HT-29 (cell line): ENCODE measurements at regions not wholly inside any gene's neighbourhood (a gene's known extent, or its start where the extent isn't known, plus 50 kb on each side); places are given as distances from the start of the nearest gene placed in this dataset.
A peak's percentile ranks its signal among the peaks of the same experiment; 100 is the strongest.

Source experiments
- DNase-seq: peaks from one replicate; pipeline ENCODE4 v3.0.0-alpha.2; 2015; ENCODE audit warnings: low spot score

DNA sequence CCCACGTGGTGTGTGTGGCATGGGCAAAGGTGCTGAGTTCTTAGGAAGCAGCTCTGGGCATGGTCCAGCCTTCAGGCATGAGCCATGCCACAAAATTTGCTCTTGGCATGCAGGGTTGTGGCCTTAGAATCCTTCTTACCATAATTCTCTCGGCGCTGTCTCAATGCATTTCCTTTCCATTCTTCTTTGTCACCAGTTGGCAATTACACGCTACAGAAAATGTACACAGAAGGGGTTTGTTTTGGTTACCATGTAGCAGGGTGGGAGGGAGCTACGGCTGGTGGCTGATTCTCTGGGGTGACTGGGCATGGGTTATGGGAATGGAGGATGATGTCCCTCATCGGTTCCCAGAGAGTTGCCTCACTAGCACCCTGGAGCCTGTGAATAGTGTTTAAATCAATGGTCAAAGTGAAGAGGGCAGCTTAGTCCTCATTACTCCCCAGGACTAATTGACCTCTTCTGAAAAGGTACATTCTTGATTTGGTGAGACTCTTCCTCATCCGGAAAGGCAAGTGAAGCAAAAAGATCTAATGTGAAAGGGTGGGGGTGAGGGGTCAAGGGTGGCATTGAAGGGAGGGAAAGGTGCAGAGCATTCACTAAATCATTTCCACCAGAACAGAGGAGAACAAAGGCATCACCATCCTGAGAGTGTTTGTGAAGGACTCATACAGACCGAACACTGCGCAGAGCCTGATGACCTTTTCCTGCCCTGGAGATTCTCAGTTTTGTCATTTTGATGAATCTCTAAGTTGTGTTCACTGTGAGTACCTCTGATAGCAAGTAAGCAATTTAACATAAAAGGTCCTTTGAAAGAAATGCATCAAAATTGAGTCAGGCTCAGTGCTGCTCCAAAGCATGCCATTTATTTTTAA lies 199.8 kb upstream of the SFRP2 start:
- no peak for DNase-seq

DNA sequence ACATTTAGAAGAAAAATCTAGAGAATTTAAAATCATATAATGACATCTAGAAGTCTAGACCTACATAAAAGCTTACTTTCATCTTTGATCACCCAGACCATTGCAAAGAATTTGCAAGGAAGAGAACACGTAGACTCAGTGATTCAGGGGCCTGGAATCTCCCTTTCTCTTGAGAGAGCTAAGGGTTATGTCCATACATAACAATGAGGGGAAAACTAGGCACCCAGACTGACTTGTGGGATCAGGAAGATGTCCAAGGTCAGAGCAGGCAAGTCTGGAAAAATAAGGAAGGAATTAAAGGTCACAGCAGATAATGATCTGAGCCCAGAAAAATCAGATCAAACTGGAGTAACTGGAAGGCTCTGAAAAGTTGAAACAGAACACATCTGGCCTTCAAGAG lies 198.4 kb upstream of the SFRP2 start:
- no peak for DNase-seq

DNA sequence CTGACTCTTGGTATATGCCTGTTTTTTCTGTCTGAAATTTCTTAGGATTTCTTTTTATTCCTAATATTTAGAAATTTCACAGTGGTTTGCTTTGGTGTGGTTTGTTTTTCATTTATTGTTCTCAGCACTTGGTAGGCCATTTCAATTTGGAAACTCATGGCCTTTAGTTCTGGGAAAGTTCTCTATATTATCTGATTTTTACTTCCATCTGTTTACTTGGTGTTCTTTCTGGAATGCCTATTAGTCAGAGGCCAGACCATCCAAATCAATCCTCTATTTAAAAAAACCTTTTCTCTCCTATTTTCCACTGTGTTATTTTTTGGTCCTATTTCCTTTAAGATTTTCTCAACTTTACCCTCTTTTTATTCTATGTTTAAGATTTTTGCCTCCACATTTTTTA lies 188.1 kb upstream of the SFRP2 start:
- DNase-seq: no peak

DNA sequence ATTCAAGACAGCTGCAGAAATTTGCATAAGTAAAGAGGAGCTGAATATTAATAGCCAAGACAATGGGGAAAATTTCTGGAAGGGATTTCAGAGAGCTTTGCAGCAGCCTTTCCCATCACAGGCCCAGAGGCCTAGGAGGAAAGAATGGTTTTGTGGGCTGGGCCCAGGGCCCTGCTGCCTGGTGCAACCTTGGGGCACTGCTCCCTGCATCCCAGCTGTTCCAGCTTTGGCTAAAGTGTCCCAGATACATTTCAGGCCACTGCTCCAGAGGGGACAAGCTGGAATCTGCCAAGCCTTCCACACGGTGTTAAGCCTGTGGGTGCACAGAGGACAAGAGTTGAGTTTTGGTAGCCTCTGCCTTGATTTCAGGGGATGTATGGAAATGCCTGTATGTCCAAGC lies 185.6 kb upstream of the SFRP2 start:
- DNase-seq: no peak

DNA sequence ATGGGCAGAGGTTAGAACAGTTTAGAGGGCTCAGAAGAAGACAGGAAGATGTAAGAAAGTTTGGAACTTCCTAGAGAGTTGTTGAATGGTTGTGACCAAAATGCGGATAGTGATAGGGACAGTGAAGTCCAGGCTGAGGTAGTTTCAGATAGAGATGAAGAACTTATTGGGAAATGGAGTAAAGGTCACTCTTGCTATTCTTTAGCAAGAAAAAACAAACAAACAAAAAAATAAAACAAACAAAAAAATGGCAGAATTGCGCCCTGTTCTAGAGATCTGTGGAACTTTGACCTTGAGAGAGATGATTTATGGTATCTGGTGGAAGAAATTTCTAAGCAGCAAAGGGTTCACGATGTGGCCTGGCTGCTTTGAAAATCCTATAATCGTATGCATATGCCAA lies 185.1 kb upstream of the SFRP2 start:
- no peak for DNase-seq

DNA sequence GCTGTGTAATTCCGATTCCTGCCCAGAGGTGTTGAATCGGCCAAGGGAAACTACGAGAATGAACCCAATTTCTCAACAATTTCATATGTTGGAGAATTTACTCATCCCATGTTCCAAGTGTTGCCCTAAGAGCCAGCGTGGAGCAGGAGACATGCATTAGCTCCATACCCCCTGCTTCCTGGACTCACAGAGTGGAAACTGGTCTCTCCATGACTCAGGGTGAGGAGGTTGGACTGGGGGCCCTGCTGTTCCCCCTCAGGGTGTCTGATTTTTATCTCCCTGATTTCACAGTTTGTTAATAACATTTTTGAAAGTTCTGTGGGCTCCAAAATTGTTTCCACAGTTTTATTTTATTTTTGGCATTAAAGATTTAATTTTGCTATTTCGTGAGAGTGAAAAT lies 183.0 kb upstream of the SFRP2 start:
- no peak for DNase-seq

DNA sequence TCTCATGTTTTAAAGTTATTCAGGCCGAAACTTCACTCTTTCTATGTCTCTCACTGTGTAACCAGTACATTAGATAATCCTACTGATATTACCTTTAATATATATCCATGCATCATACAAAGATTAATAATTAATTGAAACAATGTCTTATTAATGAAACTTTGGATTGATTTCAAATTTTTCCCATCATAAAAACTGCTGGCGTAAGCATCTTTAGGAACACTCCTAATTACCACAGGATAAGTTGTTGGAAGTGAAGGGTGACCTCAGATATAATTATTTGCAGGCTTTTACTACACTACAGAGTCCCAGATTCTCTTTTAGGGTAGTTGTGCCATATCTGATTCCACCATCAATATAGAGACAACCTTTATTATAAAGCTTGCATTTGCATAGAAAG lies 181.3 kb upstream of the SFRP2 start:
- no peak for DNase-seq

DNA sequence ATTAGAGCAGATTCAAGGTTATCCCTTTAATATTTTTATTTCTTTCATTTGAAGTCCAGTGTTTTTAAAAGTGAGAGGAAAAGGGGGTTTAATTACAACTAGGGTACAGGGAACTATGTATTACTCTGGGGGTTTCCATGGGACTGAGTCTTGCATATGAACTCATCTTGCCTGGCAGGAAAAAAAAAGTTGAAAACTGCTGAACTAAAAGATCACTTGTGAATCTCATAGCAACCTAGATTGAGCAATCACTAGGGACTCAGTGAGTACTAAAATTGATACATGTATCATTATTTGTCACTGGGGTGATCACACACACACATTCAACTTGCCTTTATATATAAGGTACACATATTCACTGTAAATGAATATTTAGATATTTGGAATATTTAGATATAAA lies 180.7 kb upstream of the SFRP2 start:
- no peak for DNase-seq

DNA sequence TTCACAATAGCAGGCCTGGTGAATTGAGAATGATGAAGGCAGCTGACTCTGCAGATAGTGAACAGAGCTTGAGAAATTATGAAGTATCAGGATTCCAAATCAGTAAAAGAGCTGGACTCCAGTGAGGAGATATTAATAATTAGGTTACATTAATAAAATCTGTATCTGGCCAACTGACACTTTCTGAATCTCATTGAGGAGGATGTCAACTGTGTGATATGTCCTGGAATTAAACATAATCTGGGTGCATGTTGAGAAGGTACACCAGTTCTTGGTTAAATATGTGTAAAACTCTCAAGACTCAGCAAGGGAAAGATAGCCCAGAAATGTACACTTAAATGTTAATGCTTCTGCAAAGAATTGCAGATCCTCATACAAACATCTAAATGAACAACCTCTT lies 177.8 kb upstream of the SFRP2 start:
- DNase-seq: no peak

DNA sequence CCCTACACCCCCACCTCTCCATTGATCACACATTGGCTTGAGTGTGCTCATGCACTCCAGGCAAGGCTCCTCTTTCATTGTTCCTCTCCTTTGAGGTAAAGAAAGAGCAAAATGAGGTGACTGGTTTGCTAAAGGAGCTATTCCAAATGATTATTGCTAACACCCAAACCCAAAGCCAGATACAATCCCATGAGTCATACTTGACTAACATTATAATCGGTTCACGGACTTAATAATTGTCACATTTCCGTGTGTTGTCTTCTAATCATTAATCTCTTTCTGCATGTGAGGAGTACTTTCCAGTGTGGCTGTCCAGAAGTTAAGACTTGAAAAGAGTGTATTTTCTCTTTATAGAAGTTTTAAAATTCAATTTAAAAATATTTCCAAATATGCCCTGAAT lies 174.3 kb upstream of the SFRP2 start:
- DNase-seq: peak; percentile 7

DNA sequence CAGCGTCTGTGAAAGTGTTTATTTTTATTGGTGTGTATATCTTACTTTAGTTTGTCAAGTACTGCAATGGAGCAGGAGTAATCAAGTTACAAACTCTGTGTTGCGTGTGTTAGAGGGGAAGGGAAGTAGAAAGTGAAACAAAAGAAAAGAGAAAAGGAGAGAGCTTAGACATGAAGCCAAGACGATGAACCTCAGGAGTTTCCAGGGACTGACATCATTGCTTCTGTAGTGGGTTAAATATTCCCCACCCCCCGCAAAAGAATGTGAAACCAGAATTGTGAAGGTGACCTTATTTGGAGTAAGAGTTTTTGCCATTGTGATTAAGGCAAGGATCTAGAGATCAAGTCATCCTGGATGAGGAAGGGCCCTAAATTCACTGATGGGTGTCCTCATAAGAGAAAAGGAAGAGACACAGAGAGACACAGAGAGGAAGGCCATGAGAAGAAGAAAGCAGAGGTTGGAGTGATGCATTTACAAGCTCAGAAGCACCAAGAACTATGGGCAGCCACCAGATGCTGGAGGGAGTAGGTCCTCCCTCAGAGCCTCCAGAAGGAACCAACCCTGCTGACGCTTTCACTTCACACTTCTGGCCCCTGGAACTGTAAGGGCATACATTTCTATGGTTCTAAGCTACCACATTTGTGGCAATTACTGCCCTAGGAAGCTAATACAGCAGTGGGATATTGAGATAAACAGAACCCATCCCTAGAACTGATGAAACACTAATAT lies 173.6 kb upstream of the SFRP2 start:
- no peak for DNase-seq

DNA sequence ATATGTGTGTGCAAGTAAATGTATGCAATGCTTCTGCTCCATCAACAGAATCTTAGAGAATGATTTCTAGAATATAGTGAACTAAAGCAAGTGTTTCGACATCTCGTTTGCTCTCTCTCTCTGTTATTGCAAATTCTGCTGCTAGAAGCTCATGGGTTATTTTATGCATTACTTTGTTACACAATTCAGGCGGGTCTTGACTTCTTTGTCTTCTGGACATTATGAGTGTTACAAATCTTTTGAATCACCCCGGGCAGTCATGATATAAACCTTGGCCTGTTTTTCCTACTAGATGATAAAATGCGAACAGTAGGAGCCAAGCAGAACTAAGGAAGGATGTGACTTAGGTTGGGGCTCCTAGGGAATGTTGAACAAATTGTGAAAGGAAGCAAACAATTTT lies 166.4 kb upstream of the SFRP2 start:
- DNase-seq: no peak

DNA sequence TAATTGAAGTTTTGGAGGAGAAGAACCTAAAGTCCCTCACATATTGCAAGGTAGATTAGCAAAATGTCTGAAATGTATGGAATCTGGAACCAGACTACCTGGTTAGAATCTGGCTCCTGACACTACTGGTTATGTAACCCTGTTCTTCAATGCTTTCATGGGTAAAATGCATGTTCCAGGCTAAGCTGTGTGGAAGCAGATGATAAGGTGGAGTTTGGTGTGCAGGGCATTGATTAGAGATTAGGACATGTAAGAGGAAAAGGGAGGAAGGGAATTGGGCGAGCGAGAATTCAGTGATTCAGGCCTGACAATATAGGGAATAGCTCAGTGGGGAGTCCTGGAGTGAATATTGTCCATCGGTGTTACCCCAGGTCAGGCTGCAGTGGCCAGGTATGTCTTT lies 165.8 kb upstream of the SFRP2 start:
- DNase-seq: no peak

DNA sequence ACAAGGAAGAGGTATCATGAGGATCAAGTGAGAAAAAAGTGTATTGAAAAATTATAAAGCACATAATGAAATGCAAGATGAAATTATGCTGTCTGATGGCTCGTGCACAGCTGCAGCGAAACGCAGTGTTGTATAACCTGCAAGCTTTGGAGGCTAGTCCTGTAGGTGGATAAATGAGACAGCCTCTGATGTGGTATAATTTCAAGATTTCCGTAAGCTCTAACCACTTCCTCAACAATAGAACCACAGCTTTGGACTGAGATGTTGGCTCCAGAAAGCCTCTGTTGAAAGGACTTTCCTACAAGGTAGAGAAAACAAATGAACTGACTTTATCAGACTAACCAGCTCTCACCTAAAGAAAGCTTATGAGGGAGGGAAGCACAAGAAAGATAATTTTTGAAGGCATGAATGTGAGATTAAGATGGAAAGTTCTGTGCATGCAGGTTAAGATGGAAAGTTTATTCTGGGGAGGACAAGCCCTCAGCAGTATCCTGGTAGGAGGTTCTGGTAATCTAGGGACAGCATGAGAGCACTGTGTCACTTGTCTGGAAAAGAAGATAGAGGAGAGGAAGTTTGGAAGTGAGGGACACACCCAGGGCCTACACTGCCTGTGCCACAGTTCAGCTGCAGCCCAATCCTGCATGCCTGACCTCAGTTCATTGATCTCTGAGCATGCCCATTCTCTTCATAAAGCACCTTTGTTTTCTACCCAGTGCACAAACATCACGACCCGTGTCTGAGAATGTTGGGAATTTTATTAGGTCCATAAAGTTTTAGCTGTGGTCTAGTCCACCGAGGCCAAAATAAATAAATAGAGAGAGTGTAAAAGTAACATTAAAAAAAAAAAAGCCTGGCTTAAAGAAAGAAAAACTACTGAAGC lies 161.5 kb upstream of the SFRP2 start:
- DNase-seq: peak; percentile 7

DNA sequence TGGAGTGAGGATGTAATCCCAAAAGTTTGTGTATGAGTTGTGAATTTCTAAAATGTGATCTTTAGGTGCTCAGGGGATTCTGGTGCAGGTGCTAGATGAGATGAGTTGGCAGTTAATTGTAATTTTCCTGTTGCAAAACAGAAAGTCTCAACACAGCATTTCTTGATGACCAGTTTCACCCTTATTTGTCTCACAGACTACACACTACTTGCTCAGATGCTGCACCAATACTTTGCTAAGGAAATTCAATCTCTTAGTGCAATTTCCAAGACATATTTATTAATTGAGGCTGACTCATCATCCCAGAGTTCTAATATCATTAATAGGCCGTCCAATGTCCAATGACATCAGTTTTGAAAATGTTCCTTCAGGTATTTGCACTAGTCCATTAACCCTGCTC lies 159.2 kb upstream of the SFRP2 start:
- DNase-seq: no peak

DNA sequence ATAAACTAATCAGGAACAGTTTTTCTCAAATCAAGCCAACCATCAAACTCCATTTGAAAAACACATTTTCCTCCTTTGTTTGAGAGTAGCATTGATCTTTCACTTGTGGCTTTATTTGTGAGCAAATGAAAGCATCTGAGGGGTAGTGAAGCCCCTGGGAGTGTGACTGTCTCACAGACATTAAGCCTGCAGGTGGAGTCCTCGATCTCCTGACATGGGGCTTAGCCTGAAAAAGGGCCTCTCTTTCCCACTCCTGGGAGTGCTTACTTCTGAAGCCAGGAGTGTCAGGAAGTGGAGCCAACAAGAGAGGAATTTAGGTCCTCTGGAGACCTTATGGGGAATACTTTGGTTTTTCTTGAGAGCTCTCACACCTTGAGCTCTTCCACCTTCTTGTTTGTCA lies 158.2 kb upstream of the SFRP2 start:
- no peak for DNase-seq

DNA sequence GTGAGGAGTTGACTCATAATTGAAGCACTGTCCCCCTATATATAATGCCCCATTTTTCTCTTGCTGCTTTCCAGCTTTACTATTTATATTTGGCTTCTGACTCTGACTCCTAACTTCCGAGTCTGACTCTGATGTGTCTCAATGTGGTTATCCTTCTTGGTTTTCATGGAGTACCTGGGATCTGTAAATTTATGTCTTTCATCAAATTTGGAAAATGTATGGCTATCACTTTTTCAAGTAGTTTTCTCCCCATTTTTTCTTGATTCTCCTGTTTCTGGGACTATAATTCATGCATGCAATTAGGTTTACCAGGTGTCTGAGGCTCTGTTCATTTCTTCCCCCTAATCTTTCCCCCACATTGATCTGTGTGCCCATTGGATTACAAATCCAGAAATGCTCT lies 156.8 kb upstream of the SFRP2 start:
- no peak for DNase-seq

DNA sequence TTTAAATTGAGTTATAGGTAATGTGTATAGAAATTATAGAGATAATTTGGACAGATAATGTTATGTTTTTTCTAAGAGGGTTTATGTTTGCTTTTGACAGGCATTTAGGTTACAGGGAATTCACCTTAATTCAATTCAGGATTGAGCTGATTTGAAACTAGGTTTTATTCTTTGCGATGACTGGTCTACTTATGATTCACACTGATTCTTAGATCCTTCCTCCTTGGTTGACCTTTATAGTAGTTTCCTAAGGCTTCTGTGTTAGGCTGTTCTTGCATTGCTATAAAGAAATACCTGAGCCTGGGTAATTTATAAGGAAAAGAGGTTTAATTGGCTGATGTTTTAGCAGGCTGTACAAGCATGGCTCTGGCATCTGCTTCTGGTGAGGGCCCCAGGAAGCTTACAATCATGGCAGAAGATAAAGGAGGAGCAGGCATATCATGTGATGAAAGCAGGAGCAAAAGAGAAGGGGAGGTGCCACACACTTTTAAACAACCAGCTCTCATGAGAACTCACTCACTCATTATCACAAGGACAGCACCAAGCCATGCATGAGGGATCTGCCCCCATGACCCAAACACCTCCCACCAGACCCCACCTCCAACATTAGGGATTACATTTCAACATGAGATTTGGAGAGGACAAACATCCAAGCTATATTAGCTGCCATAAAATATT lies 155.0 kb upstream of the SFRP2 start:
- DNase-seq: no peak

DNA sequence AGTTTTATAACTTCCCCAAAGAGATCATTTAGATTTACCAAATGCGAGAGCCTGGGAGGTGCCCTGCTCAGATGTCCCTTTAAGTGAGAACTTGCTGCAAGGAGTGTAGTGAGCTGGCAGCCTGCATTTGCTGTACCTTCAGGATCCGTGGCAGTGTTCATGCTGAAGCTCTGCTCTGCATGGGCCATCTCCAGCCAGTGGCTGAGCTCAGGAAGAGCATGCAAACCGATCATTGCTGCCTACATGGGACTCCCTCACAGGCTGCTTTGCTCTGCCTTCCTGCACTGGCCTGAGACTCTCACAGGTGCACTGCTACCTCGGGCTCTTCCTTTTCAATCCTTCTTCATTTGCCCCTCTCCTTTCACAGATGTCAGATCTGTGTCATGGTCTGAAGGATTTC lies 152.0 kb upstream of the SFRP2 start:
- DNase-seq: no peak

DNA sequence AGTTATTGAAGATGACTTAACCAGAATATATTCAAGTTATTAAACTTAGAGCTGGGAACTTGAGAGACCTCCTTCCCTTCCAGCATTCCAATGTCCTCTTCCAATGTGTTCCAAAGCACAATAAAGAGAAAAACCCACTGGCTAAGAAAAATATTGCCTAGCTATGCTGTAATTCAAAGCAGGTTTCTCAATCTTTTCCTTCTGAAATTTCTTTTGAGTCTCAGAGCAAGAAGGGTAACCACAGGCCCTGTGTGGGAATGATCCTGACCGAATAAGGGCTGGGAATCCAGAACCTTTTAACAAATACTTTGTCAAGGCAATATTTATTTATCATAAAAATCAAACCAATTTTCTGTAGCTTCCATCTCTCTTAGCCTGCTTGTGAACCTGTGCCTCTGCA lies 150.7 kb upstream of the SFRP2 start:
- no peak for DNase-seq

DNA sequence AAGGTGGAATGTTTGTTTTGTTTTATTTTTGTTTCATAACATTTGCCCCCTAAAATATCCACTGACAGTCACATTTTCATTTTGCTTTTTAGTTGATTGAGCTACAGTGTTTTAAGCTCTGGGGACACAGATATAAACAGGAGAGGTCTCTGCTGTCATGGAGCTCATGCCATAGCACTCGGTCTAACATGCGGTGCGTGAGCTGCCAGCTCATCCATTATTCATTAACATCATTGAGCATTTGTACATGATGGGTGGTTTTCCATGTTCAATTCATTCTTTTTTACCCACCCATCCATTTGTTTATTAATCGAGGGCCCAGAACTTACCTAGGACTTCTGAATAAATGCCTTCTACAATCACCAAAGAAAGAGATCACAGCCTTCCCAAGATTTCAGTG lies 150.1 kb upstream of the SFRP2 start:
- no peak for DNase-seq

DNA sequence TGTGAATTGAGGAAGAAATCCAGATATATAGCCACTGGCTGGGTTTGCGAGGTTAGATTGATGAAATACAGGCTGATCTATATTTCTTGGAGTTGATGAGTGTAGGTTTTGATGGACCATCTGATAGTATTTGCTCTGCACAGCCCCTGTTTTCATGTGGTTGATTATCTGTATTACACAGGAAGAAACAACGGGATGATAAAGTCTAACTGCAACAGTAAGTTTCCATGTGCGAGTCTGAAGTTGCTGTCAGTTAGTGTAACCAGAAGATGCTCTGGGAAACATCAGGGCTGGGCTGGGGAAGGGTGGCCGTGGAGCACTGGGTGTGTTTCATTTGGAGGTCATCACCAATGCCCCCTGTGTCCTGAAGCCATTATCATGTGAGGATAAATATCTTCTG lies 148.4 kb upstream of the SFRP2 start:
- DNase-seq: no peak
